Naive thymus-derived CD4-positive, alpha-beta T cell (primary cell): ENCODE measurements at regions not wholly inside any gene's neighbourhood (a gene's known extent, or its start where the extent isn't known, plus 50 kb on each side); places are given as distances from the start of the nearest gene placed in this dataset.

Experiments
- ATAC-seq: fragments of 150-1000 bp; cut with Tn5 transposase; 2 replicates; pipeline ENCODE4 v1.10.0; 2021; ENCODE audit warnings: mild to moderate bottlenecking, moderate library complexity
- CTCF ChIA-PET: fragments of 350-600 bp; sonication (Branson Sonifier 250); formaldehyde crosslinking; loops from one replicate; lab custom pipeline; 2021; ENCODE audit warnings: antibody characterized with exemption; lab: Charles Lee
- POLR2A ChIA-PET: fragments of 350-600 bp; sonication (Branson Sonifier 250); formaldehyde crosslinking; loops from one replicate; lab custom pipeline; 2021; ENCODE audit warnings: antibody characterized with exemption, inconsistent platforms; lab: Charles Lee
- DNase-seq, 9 donors: peaks; one replicate each; pipeline versions ENCODE4 v3.0.0 to v3.0.0-alpha.2; 2020 to 2022; ENCODE audit warnings: mixed read lengths in 1 of 9
- H3K27ac ChIP-seq: one replicate; pipeline ENCODE4 v1.7.0; 2013; ENCODE audit warnings: mild to moderate bottlenecking, low read depth, low read length, moderate library complexity
- H3K27me3 ChIP-seq, 2 donors: one replicate each; pipeline ENCODE4 v1.7.0; 2013; ENCODE audit warnings: low read length in 2 of 2, mild to moderate bottlenecking in 2 of 2, moderate library complexity in 2 of 2; ENCODE audit not compliant: control insufficient read depth in 2 of 2, insufficient read depth in 2 of 2
- H3K36me3 ChIP-seq, 3 experiments: 1 replicate in 2 of 3; 2 replicates in 1 of 3; pipeline ENCODE4 v1.7.0; 2013; ENCODE audit warnings: low read length in 3 of 3, mild to moderate bottlenecking in 3 of 3, moderate library complexity in 1 of 3; ENCODE audit not compliant: insufficient read depth in 3 of 3, control insufficient read depth in 2 of 3
- H3K4me1 ChIP-seq, 2 donors: one replicate each; pipeline ENCODE4 v1.7.0; 2013; ENCODE audit warnings: low read length in 2 of 2, mild to moderate bottlenecking in 2 of 2, moderate library complexity in 1 of 2; ENCODE audit not compliant: control insufficient read depth in 2 of 2, insufficient read depth in 2 of 2
- H3K4me3 ChIP-seq: 2 replicates; pipeline ENCODE4 v1.7.0; 2013; ENCODE audit warnings: mild to moderate bottlenecking, low read length
- H3K9me3 ChIP-seq, 3 experiments: 1 replicate in 2 of 3; 2 replicates in 1 of 3; pipeline ENCODE4 v1.7.0; 2013; ENCODE audit warnings: low read length in 3 of 3; ENCODE audit not compliant: control insufficient read depth in 2 of 3
- H3K27ac Mint-ChIP-seq, 9 donors: one replicate each; pipeline ENCODE4 v1.8.0; 2020 to 2022; ENCODE audit warnings: mixed read lengths in 9 of 9, mild to moderate bottlenecking in 8 of 9, moderate library complexity in 5 of 9, inconsistent platforms in 2 of 9
- H3K27me3 Mint-ChIP-seq, 5 donors: one replicate each; pipeline ENCODE4 v1.8.0; 2021 to 2022; ENCODE audit warnings: mixed read lengths in 5 of 5, mild to moderate bottlenecking in 1 of 5
- H3K36me3 Mint-ChIP-seq, 5 donors: one replicate each; pipeline ENCODE4 v1.8.0; 2020 to 2022; ENCODE audit warnings: mixed read lengths in 5 of 5, mild to moderate bottlenecking in 3 of 5, inconsistent platforms in 1 of 5
- H3K4me1 Mint-ChIP-seq, 7 donors: one replicate each; pipeline ENCODE4 v1.8.0; 2020 to 2022; ENCODE audit warnings: mixed read lengths in 7 of 7, mild to moderate bottlenecking in 3 of 7, inconsistent platforms in 1 of 7
- H3K4me3 Mint-ChIP-seq, 10 donors: one replicate each; pipeline ENCODE4 v1.8.0; 2020 to 2022; ENCODE audit warnings: mild to moderate bottlenecking in 10 of 10, mixed read lengths in 10 of 10, moderate library complexity in 6 of 10, inconsistent platforms in 2 of 10
- H3K9me3 Mint-ChIP-seq, 11 donors: one replicate each; pipeline ENCODE4 v1.8.0; 2020 to 2022; ENCODE audit warnings: mixed read lengths in 11 of 11, mild to moderate bottlenecking in 4 of 11, inconsistent platforms in 1 of 11, moderate library complexity in 1 of 11
- intact Hi-C, 2 donors: fragments of 100-400 bp; cut with micrococcal nuclease; formaldehyde crosslinking; loops; one replicate each; pipeline ENCODE4 v1.15.1; 2023

- Histone ChIP-seq H3K27ac (no peak overlapping the region), H3K36me3 (no peaks in the 10 kb centered on the region), H3K27me3 (no peaks in the 10 kb centered on the region), H3K4me3 (no peak overlapping the region), H3K4me1 (no peaks in the 10 kb centered on the region), H3K9me3 (no peaks in the 10 kb centered on the region)
- Mint-ChIP-seq H3K36me3 (peaks cover 0 to 3% (median 0%) of the 10 kb centered on the region in 5 donors), H3K4me1 (peaks cover 0 to 18% (median 6%) of the 10 kb centered on the region in 7 donors), H3K27me3 (peaks cover 0 to 7% (median 4%) of the 10 kb centered on the region in 5 donors), H3K4me3 (no peak overlapping the region), H3K27ac (no peak overlapping the region), H3K9me3 (peaks cover 0 to 4% (median 0%) of the 10 kb centered on the region in 11 donors)
- ChIA-PET CTCF (no interaction called here), POLR2A (no interaction called here)
- DNase-seq (no peak), ATAC-seq (no peak)
- intact Hi-C loops = no loop called here
These were observed 267.6 kb downstream of the DUSP6 start for GRCh38 chr12:89084751-89085150.

- Histone ChIP-seq H3K36me3 (no peaks in the 10 kb centered on the region), H3K9me3 (no peaks in the 10 kb centered on the region), H3K4me3 (no peak overlapping the region), H3K27me3 (no peaks in the 10 kb centered on the region), H3K27ac (no peak overlapping the region), H3K4me1 (no peaks in the 10 kb centered on the region)
- CTCF ChIA-PET = no interaction called here
- DNase-seq (no peak), ATAC-seq (no peak)
- Mint-ChIP-seq H3K4me3 (no peak overlapping the region), H3K27me3 (peaks cover 0 to 7% (median 4%) of the 10 kb centered on the region in 5 donors), H3K27ac (no peak overlapping the region), H3K36me3 (peaks cover 0 to 3% (median 0%) of the 10 kb centered on the region in 5 donors), H3K9me3 (peaks cover 0 to 4% (median 0%) of the 10 kb centered on the region in 11 donors), H3K4me1 (peaks cover 0 to 18% (median 6%) of the 10 kb centered on the region in 7 donors)
- POLR2A ChIA-PET = no interaction called here
- intact Hi-C loops = no loop called here
These were observed 268.8 kb downstream of the DUSP6 start for GRCh38 chr12:89083491-89083890.

GRCh38 chr12:89082370-89082753 lies 269.9 kb downstream of the DUSP6 start:
- no peaks in the 10 kb centered on the region for H3K4me1 ChIP-seq
- no peak overlapping the region for H3K4me3 ChIP-seq
- no peak for DNase-seq
- Mint-ChIP-seq H3K4me1 (peaks cover 0 to 12% (median under 1%) of the 10 kb centered on the region in 7 donors), H3K36me3 (peaks cover 0 to under 1% (median 0%) of the 10 kb centered on the region in 5 donors), H3K27me3 (peaks cover 0 to 7% (median 4%) of the 10 kb centered on the region in 5 donors), H3K4me3 (no peak overlapping the region), H3K9me3 (peaks cover 0 to 6% (median 0%) of the 10 kb centered on the region in 11 donors), H3K27ac (no peak overlapping the region)
- intact Hi-C loops = no loop called here
- H3K36me3 ChIP-seq = no peaks in the 10 kb centered on the region
- CTCF ChIA-PET = no interaction called here
- no peak overlapping the region for H3K27ac ChIP-seq
- H3K9me3 ChIP-seq = no peaks in the 10 kb centered on the region
- ATAC-seq = no peak
- POLR2A ChIA-PET = no interaction called here
- H3K27me3 ChIP-seq = no peaks in the 10 kb centered on the region

GRCh38 chr12:89081719-89082369 lies 270.5 kb downstream of the DUSP6 start:
- Histone ChIP-seq H3K9me3 (no peaks in the 10 kb centered on the region), H3K36me3 (no peaks in the 10 kb centered on the region), H3K4me3 (no peak overlapping the region), H3K27ac (no peak overlapping the region), H3K4me1 (no peaks in the 10 kb centered on the region), H3K27me3 (no peaks in the 10 kb centered on the region)
- H3K9me3 Mint-ChIP-seq = peaks cover 0 to 6% (median 0%) of the 10 kb centered on the region in 11 donors
- peaks cover 0 to 7% (median 4%) of the 10 kb centered on the region in 5 donors for H3K27me3 Mint-ChIP-seq
- H3K27ac Mint-ChIP-seq = no peak overlapping the region
- ATAC-seq (no peak), DNase-seq (no peak)
- ChIA-PET CTCF (no interaction called here), POLR2A (no interaction called here)
- no peaks in the 10 kb centered on the region for H3K36me3 Mint-ChIP-seq
- H3K4me1 Mint-ChIP-seq = peaks cover 0 to 11% (median 0%) of the 10 kb centered on the region in 7 donors
- no peak overlapping the region for H3K4me3 Mint-ChIP-seq
- intact Hi-C loops = no loop called here

GRCh38 chr12:89080793-89081465 lies 271.4 kb downstream of the DUSP6 start:
- Mint-ChIP-seq H3K4me3 (no peak overlapping the region), H3K36me3 (no peaks in the 10 kb centered on the region), H3K27me3 (peaks cover 0 to 7% (median 0%) of the 10 kb centered on the region in 5 donors), H3K4me1 (peaks cover 0 to 11% (median 0%) of the 10 kb centered on the region in 7 donors), H3K9me3 (peaks cover 0 to 4% (median 0%) of the 10 kb centered on the region in 11 donors), H3K27ac (no peak overlapping the region)
- POLR2A ChIA-PET = no interaction called here
- H3K9me3 ChIP-seq = no peaks in the 10 kb centered on the region
- intact Hi-C loops = no loop called here
- H3K27ac ChIP-seq = no peak overlapping the region
- CTCF ChIA-PET = interaction anchor here (0.6 kb wide), 1 partner anchor 338 kb away, joined by 3 read pairs; no protein-coding TSS in a partner anchor
- H3K36me3 ChIP-seq = no peaks in the 10 kb centered on the region
- H3K4me1 ChIP-seq = no peaks in the 10 kb centered on the region
- no peak overlapping the region for H3K4me3 ChIP-seq
- ATAC-seq = no peak
- H3K27me3 ChIP-seq = no peaks in the 10 kb centered on the region
- DNase-seq = no peak

GRCh38 chr12:89075880-89076540 lies 276.3 kb downstream of the DUSP6 start:
- Mint-ChIP-seq H3K9me3 (peaks cover 0 to 9% (median 0%) of the 10 kb centered on the region in 11 donors), H3K27me3 (no peaks in the 10 kb centered on the region), H3K27ac (no peak overlapping the region), H3K36me3 (peaks cover 0 to 8% (median 0%) of the 10 kb centered on the region in 5 donors), H3K4me1 (peaks cover 0 to 11% (median 0%) of the 10 kb centered on the region in 7 donors), H3K4me3 (no peak overlapping the region)
- no peaks in the 10 kb centered on the region for H3K4me1 ChIP-seq
- no peaks in the 10 kb centered on the region for H3K36me3 ChIP-seq
- no peak overlapping the region for H3K27ac ChIP-seq
- intact Hi-C loops = no loop called here
- DNase-seq (no peak), ATAC-seq (no peak)
- CTCF ChIA-PET = no interaction called here
- H3K9me3 ChIP-seq = no peaks in the 10 kb centered on the region
- no peaks in the 10 kb centered on the region for H3K27me3 ChIP-seq
- no peak overlapping the region for H3K4me3 ChIP-seq
- POLR2A ChIA-PET = no interaction called here
